ENCODE measurements at regions not wholly inside any gene's neighbourhood (a gene's known extent, or its start where the extent isn't known, plus 50 kb on each side); places are given as distances from the start of the nearest gene placed in this dataset.

DNA sequence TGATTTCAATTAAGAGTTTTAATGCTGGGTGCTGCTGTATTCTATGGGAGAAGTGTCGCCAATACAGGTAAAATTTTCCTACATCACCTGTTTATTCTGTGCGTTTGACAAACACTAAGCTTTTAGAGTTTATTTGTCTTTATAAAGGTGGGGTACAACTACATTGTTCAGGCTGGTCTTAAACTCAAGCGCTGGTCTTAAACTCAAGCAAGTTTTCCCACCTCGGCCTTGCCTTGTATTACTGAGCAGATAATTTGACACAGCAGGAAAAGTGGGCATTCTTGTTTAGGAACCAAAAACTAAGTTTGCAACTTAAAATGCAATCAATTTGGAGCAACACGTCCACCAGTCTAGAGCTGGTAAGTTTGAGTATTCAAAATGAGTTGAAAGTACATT, 112.9 kb upstream of the BTN3A2 start:
- TF ChIP-seq, protein P1, sequence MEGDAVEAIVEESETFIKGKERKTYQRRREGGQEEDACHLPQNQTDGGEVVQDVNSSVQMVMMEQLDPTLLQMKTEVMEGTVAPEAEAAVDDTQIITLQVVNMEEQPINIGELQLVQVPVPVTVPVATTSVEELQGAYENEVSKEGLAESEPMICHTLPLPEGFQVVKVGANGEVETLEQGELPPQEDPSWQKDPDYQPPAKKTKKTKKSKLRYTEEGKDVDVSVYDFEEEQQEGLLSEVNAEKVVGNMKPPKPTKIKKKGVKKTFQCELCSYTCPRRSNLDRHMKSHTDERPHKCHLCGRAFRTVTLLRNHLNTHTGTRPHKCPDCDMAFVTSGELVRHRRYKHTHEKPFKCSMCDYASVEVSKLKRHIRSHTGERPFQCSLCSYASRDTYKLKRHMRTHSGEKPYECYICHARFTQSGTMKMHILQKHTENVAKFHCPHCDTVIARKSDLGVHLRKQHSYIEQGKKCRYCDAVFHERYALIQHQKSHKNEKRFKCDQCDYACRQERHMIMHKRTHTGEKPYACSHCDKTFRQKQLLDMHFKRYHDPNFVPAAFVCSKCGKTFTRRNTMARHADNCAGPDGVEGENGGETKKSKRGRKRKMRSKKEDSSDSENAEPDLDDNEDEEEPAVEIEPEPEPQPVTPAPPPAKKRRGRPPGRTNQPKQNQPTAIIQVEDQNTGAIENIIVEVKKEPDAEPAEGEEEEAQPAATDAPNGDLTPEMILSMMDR (IDR thresholded peaks at IDR 0.05; ENCODE audit: low read depth, low read length), result no peak
- no peak for DNase-seq
- H3K36me3 ChIP-seq, result no peaks in the 10 kb centered on the region
- no peak overlapping the region for H3K27ac ChIP-seq
- H3K27me3 ChIP-seq (ENCODE audit: insufficient read depth, low read depth, severe bottlenecking), result no peaks in the 10 kb centered on the region
- H3K9me3 ChIP-seq (ENCODE audit: severe bottlenecking), result peaks cover 6% of the 10 kb centered on the region
- H3K4me3 ChIP-seq (ENCODE audit: low read depth, low read length), result no peak overlapping the region

DNA sequence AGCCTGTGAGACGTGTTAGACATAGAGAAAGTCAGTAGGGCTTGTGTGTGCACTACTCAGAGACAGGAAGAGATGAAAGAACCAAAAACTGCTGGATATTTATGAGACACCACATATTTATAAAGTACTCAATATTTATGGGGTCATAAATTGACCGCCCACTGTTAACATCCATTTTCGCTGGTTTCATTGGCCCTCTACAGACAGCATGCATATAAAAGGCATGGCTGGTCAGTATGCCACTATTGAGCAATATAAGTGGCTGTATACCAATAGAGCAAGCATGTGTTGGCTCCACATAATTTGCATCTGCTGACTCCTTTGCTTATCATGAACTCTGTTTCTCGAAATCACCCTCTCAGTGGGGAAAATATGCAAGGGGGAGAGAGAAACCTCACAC, 110.3 kb upstream of the BTN3A2 start:
- DNase-seq, result no peak
- no peaks in the 10 kb centered on the region for H3K36me3 ChIP-seq
- H3K27ac ChIP-seq, result no peak overlapping the region
- no peak overlapping the region for H3K4me3 ChIP-seq (ENCODE audit: low read depth, low read length)
- TF ChIP-seq, protein P1 (IDR thresholded peaks at IDR 0.05; ENCODE audit: low read depth, low read length), result no peak
- no peaks in the 10 kb centered on the region for H3K27me3 ChIP-seq (ENCODE audit: insufficient read depth, low read depth, severe bottlenecking)
- peaks cover 6% of the 10 kb centered on the region for H3K9me3 ChIP-seq (ENCODE audit: severe bottlenecking)

DNA sequence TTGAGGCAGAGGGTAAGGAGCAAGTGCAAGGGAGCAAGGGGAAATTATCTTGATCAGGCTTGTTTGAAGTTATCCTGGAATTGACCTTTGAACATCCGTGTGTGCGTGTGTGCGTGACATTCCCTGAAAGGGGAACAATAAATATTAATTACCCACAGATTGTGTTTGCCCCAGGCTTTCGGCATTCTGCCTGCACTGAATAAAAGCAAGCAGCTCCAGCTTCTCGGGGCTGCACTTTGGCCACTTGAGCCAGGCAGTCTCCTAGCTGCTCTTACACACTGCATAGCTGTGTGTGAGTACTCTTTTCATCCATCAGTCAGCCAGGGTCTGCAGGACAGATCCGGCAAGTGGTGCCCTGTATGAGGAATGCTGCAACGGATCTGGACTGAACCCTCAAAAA, 107.7 kb upstream of the BTN3A2 start:
- DNase-seq, result no peak
- H3K36me3 ChIP-seq, result no peaks in the 10 kb centered on the region
- H3K27ac ChIP-seq, result no peak overlapping the region
- no peaks in the 10 kb centered on the region for H3K27me3 ChIP-seq (ENCODE audit: insufficient read depth, low read depth, severe bottlenecking)
- TF ChIP-seq, protein P1 (IDR thresholded peaks at IDR 0.05; ENCODE audit: low read depth, low read length), result no peak
- H3K9me3 ChIP-seq (ENCODE audit: severe bottlenecking), result no peaks in the 10 kb centered on the region
- no peak overlapping the region for H3K4me3 ChIP-seq (ENCODE audit: low read depth, low read length)

DNA sequence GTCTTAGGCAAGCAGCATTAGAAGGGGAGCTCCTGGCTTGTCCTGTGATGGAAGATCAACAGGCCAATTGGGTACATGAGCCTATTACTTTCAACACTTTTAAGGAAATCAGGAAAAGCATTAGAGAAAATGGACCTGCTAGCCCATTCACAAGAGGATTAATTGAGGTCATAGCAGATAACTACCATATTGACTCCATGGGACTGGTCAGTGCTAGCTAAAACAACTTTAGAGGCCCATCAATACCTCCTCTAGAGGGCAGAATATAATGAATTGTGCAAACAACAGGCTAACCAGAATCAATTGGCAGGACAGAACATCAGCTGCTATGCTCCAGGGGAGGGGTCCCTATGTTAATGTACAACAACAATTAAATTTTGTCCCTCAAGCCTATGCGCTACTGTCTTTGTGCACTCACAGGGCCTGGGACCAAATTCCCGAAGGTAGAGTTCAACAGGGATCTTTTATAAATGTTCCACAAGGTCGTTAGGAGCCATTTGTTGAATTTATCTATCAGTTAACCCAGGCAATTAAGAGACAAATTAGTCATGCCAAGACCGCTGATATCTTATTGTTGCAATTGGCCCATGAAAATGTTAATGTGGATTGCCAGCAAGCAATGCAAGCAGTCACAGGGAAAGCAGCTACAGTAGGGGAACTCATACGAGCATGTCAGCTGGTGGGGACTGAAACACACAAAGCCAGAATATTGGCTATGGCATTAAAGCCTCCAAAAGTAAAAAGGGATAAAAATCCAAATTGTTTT, 106.6 kb upstream of the BTN3A2 start:
- H3K27ac ChIP-seq, result no peak overlapping the region
- TF ChIP-seq, protein P1 (IDR thresholded peaks at IDR 0.05; ENCODE audit: low read depth, low read length), result peak; percentile 29; the same call in 1 of the 2 replicates
- no peaks in the 10 kb centered on the region for H3K36me3 ChIP-seq
- H3K9me3 ChIP-seq (ENCODE audit: severe bottlenecking), result no peaks in the 10 kb centered on the region
- DNase-seq, result no peak
- no peak overlapping the region for H3K4me3 ChIP-seq (ENCODE audit: low read depth, low read length)
- no peaks in the 10 kb centered on the region for H3K27me3 ChIP-seq (ENCODE audit: insufficient read depth, low read depth, severe bottlenecking)

DNA sequence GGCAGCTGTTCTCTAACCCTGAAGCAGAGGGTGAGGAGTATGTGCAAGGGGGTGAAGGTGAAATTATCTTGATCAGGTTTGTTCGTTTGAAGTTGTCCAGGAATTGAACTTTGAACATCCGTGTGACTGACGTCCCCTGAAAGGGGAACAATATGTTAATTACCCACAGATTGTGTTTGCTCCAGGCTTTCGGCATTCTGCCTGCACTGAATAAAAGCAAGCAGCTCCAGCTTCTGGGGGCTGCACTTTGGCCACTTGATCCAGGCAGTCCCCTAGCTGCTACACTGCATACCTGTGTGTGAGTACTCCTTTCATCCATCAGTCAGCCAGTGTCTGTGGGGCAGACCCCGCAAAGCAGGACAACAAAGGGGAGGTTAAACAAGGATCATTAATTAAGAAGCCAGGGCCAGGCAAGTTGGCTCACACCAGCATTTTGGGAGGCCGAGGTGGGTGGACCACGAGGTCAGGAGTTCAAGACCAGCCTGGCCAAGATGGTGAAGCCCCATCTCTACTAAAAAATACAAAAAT, 104.8 kb upstream of the BTN3A2 start:
- TF ChIP-seq, protein P1 (IDR thresholded peaks at IDR 0.05; ENCODE audit: low read depth, low read length), result no peak
- no peaks in the 10 kb centered on the region for H3K36me3 ChIP-seq
- H3K27me3 ChIP-seq (ENCODE audit: insufficient read depth, low read depth, severe bottlenecking), result no peaks in the 10 kb centered on the region
- H3K4me3 ChIP-seq (ENCODE audit: low read depth, low read length), result no peak overlapping the region
- H3K27ac ChIP-seq, result no peak overlapping the region
- DNase-seq, result no peak
- H3K9me3 ChIP-seq (ENCODE audit: severe bottlenecking), result no peaks in the 10 kb centered on the region

All from WERI-Rb-1 (cell line).